ENCODE measurements at regions not wholly inside any gene's neighbourhood (a gene's known extent, or its start where the extent isn't known, plus 50 kb on each side); places are given as distances from the start of the nearest gene placed in this dataset.

- ChIA-PET CTCF (no interaction called here), POLR2A (no interaction called here)
- Histone ChIP-seq H3K4me1 (ENCODE audit: control insufficient read depth, insufficient read depth, low read length) (no peaks in the 10 kb centered on the region), H3K4me3 (ENCODE audit: low read depth, low read length) (no peak overlapping the region), H3K9me3 (ENCODE audit: control insufficient read depth, insufficient read depth, low read depth, low read length) (no peaks in the 10 kb centered on the region), H3K36me3 (ENCODE audit: control insufficient read depth in 2 of 2, insufficient read depth in 1 of 2, low read length in 2 of 2) (no peaks in the 10 kb centered on the region), H3K27ac (ENCODE audit: extremely low read depth, low read depth, low read length) (no peak overlapping the region)
- no peak for TF ChIP-seq ZFP3 (tag by site-specific recombination; IDR thresholded peaks at IDR 0.05; ENCODE audit: low read depth)
- TF ChIP-seq ZNF133 (tag by site-specific recombination; IDR thresholded peaks at IDR 0.05), result no peak
- TF ChIP-seq, protein P1, sequence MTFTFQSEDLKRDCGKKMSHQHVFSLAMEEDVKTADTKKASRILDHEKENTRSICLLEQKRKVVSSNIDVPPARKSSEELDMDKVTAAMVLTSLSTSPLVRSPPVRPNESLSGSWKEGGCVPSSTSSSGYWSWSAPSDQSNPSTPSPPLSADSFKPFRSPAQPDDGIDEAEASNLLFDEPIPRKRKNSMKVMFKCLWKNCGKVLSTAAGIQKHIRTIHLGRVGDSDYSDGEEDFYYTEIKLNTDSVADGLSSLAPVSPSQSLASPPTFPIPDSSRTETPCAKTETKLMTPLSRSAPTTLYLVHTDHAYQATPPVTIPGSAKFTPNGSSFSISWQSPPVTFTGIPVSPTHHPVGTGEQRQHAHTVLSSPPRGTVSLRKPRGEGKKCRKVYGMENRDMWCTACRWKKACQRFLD (tag by site-specific recombination; IDR thresholded peaks at IDR 0.05), result no peak
- TF ChIP-seq EGR2 (tag by site-specific recombination; IDR thresholded peaks at IDR 0.05; ENCODE audit: low read depth), result no peak
- TF ChIP-seq ZNF610 (tag by site-specific recombination; IDR thresholded peaks at IDR 0.05; ENCODE audit: borderline replicate concordance), result no peak
- no peak for TF ChIP-seq ZNF302 (tag by site-specific recombination; IDR thresholded peaks at IDR 0.05; ENCODE audit: low read depth)
- TF ChIP-seq, protein P2, sequence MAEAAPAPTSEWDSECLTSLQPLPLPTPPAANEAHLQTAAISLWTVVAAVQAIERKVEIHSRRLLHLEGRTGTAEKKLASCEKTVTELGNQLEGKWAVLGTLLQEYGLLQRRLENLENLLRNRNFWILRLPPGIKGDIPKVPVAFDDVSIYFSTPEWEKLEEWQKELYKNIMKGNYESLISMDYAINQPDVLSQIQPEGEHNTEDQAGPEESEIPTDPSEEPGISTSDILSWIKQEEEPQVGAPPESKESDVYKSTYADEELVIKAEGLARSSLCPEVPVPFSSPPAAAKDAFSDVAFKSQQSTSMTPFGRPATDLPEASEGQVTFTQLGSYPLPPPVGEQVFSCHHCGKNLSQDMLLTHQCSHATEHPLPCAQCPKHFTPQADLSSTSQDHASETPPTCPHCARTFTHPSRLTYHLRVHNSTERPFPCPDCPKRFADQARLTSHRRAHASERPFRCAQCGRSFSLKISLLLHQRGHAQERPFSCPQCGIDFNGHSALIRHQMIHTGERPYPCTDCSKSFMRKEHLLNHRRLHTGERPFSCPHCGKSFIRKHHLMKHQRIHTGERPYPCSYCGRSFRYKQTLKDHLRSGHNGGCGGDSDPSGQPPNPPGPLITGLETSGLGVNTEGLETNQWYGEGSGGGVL (tag by site-specific recombination; IDR thresholded peaks at IDR 0.05), result no peak
- no peak for TF ChIP-seq ZNF76 (tag by site-specific recombination; IDR thresholded peaks at IDR 0.05; ENCODE audit: borderline replicate concordance, low read depth)
- TF ChIP-seq SP2 (tag by site-specific recombination; IDR thresholded peaks at IDR 0.05), result no peak
- TF ChIP-seq ZXDB (tag by site-specific recombination; IDR thresholded peaks at IDR 0.05), result no peak
- no peak for TF ChIP-seq ZNF555 (tag by site-specific recombination; conservative IDR thresholded peaks at IDR 0.05)
- no peak for TF ChIP-seq ZNF37A (tag by site-specific recombination; IDR thresholded peaks at IDR 0.05)
- no peak for TF ChIP-seq SETDB1 (IDR thresholded peaks at IDR 0.05; ENCODE audit: insufficient read length, low read length)
- TF ChIP-seq ZNF155 (tag by site-specific recombination; IDR thresholded peaks at IDR 0.05), result no peak
- TF ChIP-seq, protein P3, sequence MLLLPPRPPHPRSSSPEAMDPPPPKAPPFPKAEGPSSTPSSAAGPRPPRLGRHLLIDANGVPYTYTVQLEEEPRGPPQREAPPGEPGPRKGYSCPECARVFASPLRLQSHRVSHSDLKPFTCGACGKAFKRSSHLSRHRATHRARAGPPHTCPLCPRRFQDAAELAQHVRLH (tag by site-specific recombination; IDR thresholded peaks at IDR 0.05), result no peak
- no peak for TF ChIP-seq ZNF335 (tag by site-specific recombination; conservative IDR thresholded peaks at IDR 0.05)
- no peak for TF ChIP-seq ZNF354C (tag by site-specific recombination; IDR thresholded peaks at IDR 0.05; ENCODE audit: borderline replicate concordance, low read depth)
- no peak for TF ChIP-seq ZNF558 (tag by site-specific recombination; IDR thresholded peaks at IDR 0.05)
- TF ChIP-seq ZNF585B (tag by site-specific recombination; IDR thresholded peaks at IDR 0.05), result no peak
- no peak for TF ChIP-seq PRDM6 (tag by site-specific recombination; IDR thresholded peaks at IDR 0.05)
These were observed 55.9 kb upstream of the TSPAN2 start for GRCh38 chr1:115145226-115145625.

GRCh38 chr1:115144176-115144575 lies 54.9 kb upstream of the TSPAN2 start:
- POLR2A ChIA-PET, result no interaction called here
- TF ChIP-seq ZBTB21 (tag by site-specific recombination; IDR thresholded peaks at IDR 0.05) (no peak), ZFP69B (tag by site-specific recombination; IDR thresholded peaks at IDR 0.05) (no peak), ZNF148 (tag by site-specific recombination; IDR thresholded peaks at IDR 0.05; ENCODE audit: borderline replicate concordance) (no peak), MEIS1 (CRISPR knock-in tag; IDR thresholded peaks at IDR 0.05; ENCODE audit: borderline replicate concordance) (no peak), ZNF138 (tag by site-specific recombination; IDR thresholded peaks at IDR 0.05; ENCODE audit: borderline replicate concordance) (no peak), ZNF416 (tag by site-specific recombination; IDR thresholded peaks at IDR 0.05) (no peak), ZIC2 (tag by site-specific recombination; IDR thresholded peaks at IDR 0.05) (no peak), ZNF248 (tag by site-specific recombination; IDR thresholded peaks at IDR 0.05) (no peak), ZBTB48 (tag by site-specific recombination; IDR thresholded peaks at IDR 0.05) (no peak), IKZF3 (tag by site-specific recombination; IDR thresholded peaks at IDR 0.05) (no peak), ZNF10 (tag by site-specific recombination; IDR thresholded peaks at IDR 0.05) (no peak), ZNF2 (tag by site-specific recombination; IDR thresholded peaks at IDR 0.05) (no peak)

More at GRCh38 chr1:115144176-115144575, 54.9 kb upstream of the TSPAN2 start:
- CTCF ChIA-PET, result interaction anchor here (0.6 kb wide), 1 partner anchor 21 kb away, joined by 3 read pairs; no protein-coding TSS in a partner anchor
- H3K27ac ChIP-seq (ENCODE audit: extremely low read depth, low read depth, low read length), result no peak overlapping the region
- H3K9me3 ChIP-seq (ENCODE audit: control insufficient read depth, insufficient read depth, low read depth, low read length), result no peaks in the 10 kb centered on the region
- no peaks in the 10 kb centered on the region for H3K36me3 ChIP-seq (ENCODE audit: control insufficient read depth in 2 of 2, insufficient read depth in 1 of 2, low read length in 2 of 2)
- H3K4me3 ChIP-seq (ENCODE audit: low read depth, low read length), result no peak overlapping the region
- H3K4me1 ChIP-seq (ENCODE audit: control insufficient read depth, insufficient read depth, low read length), result no peaks in the 10 kb centered on the region
